Left renal pelvis (tissue), 4 donors: ENCODE measurements at regions not wholly inside any gene's neighbourhood (a gene's known extent, or its start where the extent isn't known, plus 50 kb on each side); places are given as distances from the start of the nearest gene placed in this dataset.

Experiments
- DNase-seq, 4 donors: peaks; one replicate each; pipeline ENCODE4 v3.0.0-alpha.2; 2013; ENCODE audit warnings: low read depth in 4 of 4, low spot score in 3 of 4

GRCh38 chr7:115883629-115884028, 146.9 kb downstream of the TFEC start:
- DNase-seq: no peak

- DNase-seq: no peak
Observed at GRCh38 chr7:115881476-115881875, 149.1 kb downstream of the TFEC start.

- DNase-seq: no peak
Observed at GRCh38 chr7:115879171-115879570, 151.4 kb downstream of the TFEC start.

GRCh38 chr7:115869801-115870200, 160.8 kb downstream of the TFEC start:
- DNase-seq: no peak

GRCh38 chr7:115869190-115869589, 161.4 kb downstream of the TFEC start:
- DNase-seq: no peak

- no peak for DNase-seq
Observed at GRCh38 chr7:115868369-115868768, 162.2 kb downstream of the TFEC start.

GRCh38 chr7:115864082-115864481, 166.5 kb downstream of the TFEC start:
- DNase-seq: no peak

GRCh38 chr7:115851291-115851690, 179.3 kb downstream of the TFEC start:
- DNase-seq: peak in 1 of 4 donors; percentile 3

- DNase-seq: no peak
Observed at GRCh38 chr7:115850774-115851173, 179.8 kb downstream of the TFEC start.

GRCh38 chr7:115844857-115845256, 185.7 kb downstream of the TFEC start:
- DNase-seq: no peak

GRCh38 chr7:115840702-115841101, 189.9 kb downstream of the TFEC start:
- no peak for DNase-seq

- DNase-seq: no peak
Observed at GRCh38 chr7:115838829-115839228, 191.7 kb downstream of the TFEC start.

- no peak for DNase-seq
Observed at GRCh38 chr7:115831371-115831770, 199.2 kb downstream of the TFEC start.

GRCh38 chr7:115827305-115828045, 203.1 kb downstream of the TFEC start:
- DNase-seq: no peak

- DNase-seq: no peak
Observed at GRCh38 chr7:115825456-115826115, 205.0 kb downstream of the TFEC start.

- DNase-seq: no peak
Observed at GRCh38 chr7:115822801-115823200, 207.8 kb downstream of the TFEC start.

GRCh38 chr7:115822380-115822779, 208.2 kb downstream of the TFEC start:
- no peak for DNase-seq

GRCh38 chr7:115816318-115816974, 214.1 kb downstream of the TFEC start:
- DNase-seq: no peak

GRCh38 chr7:115812794-115813193, 217.8 kb downstream of the TFEC start:
- no peak for DNase-seq

- no peak for DNase-seq
Observed at GRCh38 chr7:115805458-115805857, 225.1 kb downstream of the TFEC start.

GRCh38 chr7:115802415-115802814, 228.1 kb downstream of the TFEC start:
- no peak for DNase-seq

- no peak for DNase-seq
Observed at GRCh38 chr7:115799430-115799829, 231.1 kb downstream of the TFEC start.
